Loucy (cell line): ENCODE measurements at regions not wholly inside any gene's neighbourhood (a gene's known extent, or its start where the extent isn't known, plus 50 kb on each side); places are given as distances from the start of the nearest gene placed in this dataset.

Source experiments
- H2AFZ ChIP-seq: fragments of 200-600 bp; sonication (generic); 2 replicates; pipeline ENCODE4 v1.6.0; 2016; ENCODE audit warnings: antibody characterized with exemption, mild to moderate bottlenecking, low read length, moderate library complexity
- H3F3A ChIP-seq: fragments of 200-600 bp; 2 replicates; pipeline ENCODE4 v1.6.0; 2016; ENCODE audit warnings: antibody characterized with exemption, low read depth, mild to moderate bottlenecking
- H3K27me3 ChIP-seq: fragments of 200-600 bp; sonication (generic); 2 replicates; pipeline ENCODE4 v1.6.1; 2014; ENCODE audit warnings: low read length, mild to moderate bottlenecking; ENCODE audit not compliant: insufficient read depth, poor library complexity, severe bottlenecking
- H3K36me3 ChIP-seq: fragments of 200-600 bp; sonication (generic); 2 replicates; pipeline ENCODE4 v1.6.1; 2016; ENCODE audit warnings: low read length; ENCODE audit not compliant: insufficient read depth
- H3K4me1 ChIP-seq: fragments of 200-600 bp; sonication (generic); 2 replicates; pipeline ENCODE4 v1.5.1; 2014; ENCODE audit warnings: low read length, mild to moderate bottlenecking; ENCODE audit not compliant: insufficient read depth, poor library complexity, severe bottlenecking
- H3K4me2 ChIP-seq: fragments of 200-600 bp; sonication (generic); 2 replicates; pipeline ENCODE4 v1.6.0; 2014; ENCODE audit warnings: antibody characterized with exemption, low read length, low read depth, mild to moderate bottlenecking; ENCODE audit not compliant: poor library complexity, severe bottlenecking
- H3K4me3 ChIP-seq: fragments of 200-600 bp; sonication (generic); 2 replicates; pipeline ENCODE4 v1.5.1; 2014; ENCODE audit warnings: low read length, mild to moderate bottlenecking, mixed read lengths; ENCODE audit not compliant: poor library complexity, severe bottlenecking
- H3K79me2 ChIP-seq: fragments of 200-600 bp; sonication (generic); 2 replicates; pipeline ENCODE4 v1.6.1; 2014; ENCODE audit warnings: low read length; ENCODE audit not compliant: insufficient read depth
- H3K9ac ChIP-seq: fragments of 200-600 bp; sonication (generic); 2 replicates; pipeline ENCODE4 v1.6.0; 2014; ENCODE audit warnings: mild to moderate bottlenecking, low read depth, low read length, moderate library complexity; ENCODE audit not compliant: poor library complexity, severe bottlenecking
- H3K9me2 ChIP-seq: fragments of 200-600 bp; sonication (generic); replicated peaks from 2 replicates; pipeline ENCODE4 v1.6.1; 2016; ENCODE audit warnings: low read depth, low read length, mixed read lengths
- H3K9me3 ChIP-seq: fragments of 200-600 bp; sonication (generic); 2 replicates; pipeline ENCODE4 v1.6.1; 2014; ENCODE audit warnings: mild to moderate bottlenecking, antibody characterized with exemption, low read length, low read depth; ENCODE audit not compliant: insufficient read depth
- H4K20me1 ChIP-seq: fragments of 200-600 bp; sonication (generic); 2 replicates; pipeline ENCODE4 v1.6.0; 2014; ENCODE audit warnings: antibody characterized with exemption, low read length, mild to moderate bottlenecking; ENCODE audit not compliant: insufficient read depth, poor library complexity, severe bottlenecking
- EZH2phosphoT487 ChIP-seq: fragments of 200-600 bp; IDR thresholded peaks from 2 replicates; pipeline ENCODE4 v1.6.1; 2018; ENCODE audit warnings: antibody characterized with exemption, mild to moderate bottlenecking, moderate library complexity, borderline replicate concordance
- TF ChIP-seq, protein P1 (sequence below): fragments of 200-600 bp; sonication (generic); conservative IDR thresholded peaks from 2 replicates; pipeline ENCODE4 v1.5.1; 2014; ENCODE audit warnings: mild to moderate bottlenecking, antibody characterized with exemption, low read length

- H3K9ac ChIP-seq = no peak overlapping the region
- H3K4me2 ChIP-seq = no peak overlapping the region
- no peak overlapping the region for H3K4me3 ChIP-seq
- H3K36me3 ChIP-seq = no peaks in the 10 kb centered on the region; the same call in 1 of the 2 replicates
- no peaks in the 10 kb centered on the region for H3K4me1 ChIP-seq
- H4K20me1 ChIP-seq = no peaks in the 10 kb centered on the region
- H2AFZ ChIP-seq = no peak overlapping the region
- peaks cover 10% of the 10 kb centered on the region; the same call in 1 of the 2 replicates for H3K9me3 ChIP-seq
- H3K79me2 ChIP-seq = peaks cover 76% of the 10 kb centered on the region
- no peaks in the 10 kb centered on the region for H3F3A ChIP-seq
- no peaks in the 10 kb centered on the region for H3K9me2 ChIP-seq
- TF ChIP-seq, protein P1, sequence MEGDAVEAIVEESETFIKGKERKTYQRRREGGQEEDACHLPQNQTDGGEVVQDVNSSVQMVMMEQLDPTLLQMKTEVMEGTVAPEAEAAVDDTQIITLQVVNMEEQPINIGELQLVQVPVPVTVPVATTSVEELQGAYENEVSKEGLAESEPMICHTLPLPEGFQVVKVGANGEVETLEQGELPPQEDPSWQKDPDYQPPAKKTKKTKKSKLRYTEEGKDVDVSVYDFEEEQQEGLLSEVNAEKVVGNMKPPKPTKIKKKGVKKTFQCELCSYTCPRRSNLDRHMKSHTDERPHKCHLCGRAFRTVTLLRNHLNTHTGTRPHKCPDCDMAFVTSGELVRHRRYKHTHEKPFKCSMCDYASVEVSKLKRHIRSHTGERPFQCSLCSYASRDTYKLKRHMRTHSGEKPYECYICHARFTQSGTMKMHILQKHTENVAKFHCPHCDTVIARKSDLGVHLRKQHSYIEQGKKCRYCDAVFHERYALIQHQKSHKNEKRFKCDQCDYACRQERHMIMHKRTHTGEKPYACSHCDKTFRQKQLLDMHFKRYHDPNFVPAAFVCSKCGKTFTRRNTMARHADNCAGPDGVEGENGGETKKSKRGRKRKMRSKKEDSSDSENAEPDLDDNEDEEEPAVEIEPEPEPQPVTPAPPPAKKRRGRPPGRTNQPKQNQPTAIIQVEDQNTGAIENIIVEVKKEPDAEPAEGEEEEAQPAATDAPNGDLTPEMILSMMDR = no peak
- TF ChIP-seq EZH2phosphoT487 = no peak
- no peaks in the 10 kb centered on the region for H3K27me3 ChIP-seq
Measured at GRCh38 chr14:89519040-89519439, 102.0 kb upstream of the FOXN3 start.

DNA sequence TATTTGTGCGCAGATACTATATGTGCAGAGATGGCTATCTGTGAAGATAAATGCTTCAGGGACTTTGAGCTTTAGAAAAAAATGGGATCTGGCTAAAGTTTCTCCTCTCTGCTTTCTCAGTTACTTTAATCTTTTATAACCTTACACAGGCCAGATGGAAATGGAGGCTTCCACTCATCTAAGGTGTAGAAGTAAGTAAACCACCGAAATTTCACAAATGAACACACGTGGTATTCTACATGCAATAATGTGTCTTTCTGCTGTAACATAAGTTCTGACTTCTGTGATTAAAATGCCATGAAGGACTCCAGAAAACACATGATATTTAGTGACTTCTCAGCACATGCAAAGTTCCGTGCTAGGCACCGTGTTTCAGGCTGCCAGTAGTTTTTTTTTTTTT is 99.1 kb upstream of the FOXN3 start:
- no peak for TF ChIP-seq EZH2phosphoT487
- TF ChIP-seq, protein P1 = no peak
- Histone ChIP-seq H3K4me3 (no peak overlapping the region), H2AFZ (no peak overlapping the region), H3K4me2 (no peak overlapping the region), H3K79me2 (peaks cover 74% of the 10 kb centered on the region), H3F3A (no peaks in the 10 kb centered on the region), H4K20me1 (no peaks in the 10 kb centered on the region), H3K36me3 (peaks cover 5% of the 10 kb centered on the region; the same call in 1 of the 2 replicates), H3K9me2 (no peaks in the 10 kb centered on the region), H3K4me1 (no peaks in the 10 kb centered on the region), H3K27me3 (no peaks in the 10 kb centered on the region), H3K9ac (no peak overlapping the region), H3K9me3 (no peaks in the 10 kb centered on the region; the same call in 1 of the 2 replicates)

DNA sequence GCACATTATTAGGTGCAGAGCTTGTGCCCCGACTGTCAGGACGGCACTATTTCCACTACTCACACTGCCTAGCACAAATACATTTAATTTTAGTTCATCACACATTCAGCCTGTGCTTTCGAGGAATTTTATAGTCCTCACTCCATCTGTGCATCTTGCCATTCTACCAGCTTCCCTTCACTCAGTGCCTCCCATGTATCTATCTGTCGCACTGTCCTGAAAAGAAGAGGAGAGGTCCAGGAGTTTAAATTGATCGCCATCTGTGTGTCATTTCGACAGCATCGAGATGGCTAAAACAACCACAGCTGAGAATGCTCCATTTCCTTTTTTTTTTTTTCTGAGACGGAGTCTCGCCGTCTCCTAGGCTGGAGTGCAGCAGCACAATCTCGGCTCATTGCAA is 97.6 kb upstream of the FOXN3 start:
- H3K4me1 ChIP-seq = peaks cover 13% of the 10 kb centered on the region
- H2AFZ ChIP-seq = no peak overlapping the region
- no peaks in the 10 kb centered on the region for H3K9me2 ChIP-seq
- no peaks in the 10 kb centered on the region for H3F3A ChIP-seq
- H3K9ac ChIP-seq = no peak overlapping the region
- H3K79me2 ChIP-seq = peaks cover 73% of the 10 kb centered on the region
- H4K20me1 ChIP-seq = no peaks in the 10 kb centered on the region
- no peak for TF ChIP-seq EZH2phosphoT487
- TF ChIP-seq, protein P1 = no peak
- H3K9me3 ChIP-seq = no peaks in the 10 kb centered on the region; the same call in 1 of the 2 replicates
- H3K4me2 ChIP-seq = no peak overlapping the region
- peaks cover 5% of the 10 kb centered on the region; the same call in 1 of the 2 replicates for H3K36me3 ChIP-seq
- H3K4me3 ChIP-seq = no peak overlapping the region
- no peaks in the 10 kb centered on the region for H3K27me3 ChIP-seq
